Adrenal gland (tissue), 9 donors: ENCODE measurements at regions not wholly inside any gene's neighbourhood (a gene's known extent, or its start where the extent isn't known, plus 50 kb on each side); places are given as distances from the start of the nearest gene placed in this dataset.

Experiments used
- DNase-seq, 7 donors: peaks; one replicate each; pipeline ENCODE4 v3.0.0-alpha.2; 2019 to 2020
- H3K27ac ChIP-seq, 5 donors: fragments of 200-600 bp; sonication (generic) in 4 of 5; 1 replicate in 3 of 5; 2 replicates in 2 of 5; pipeline versions ENCODE4 v1.5.1 to v1.8.0; 2016 to 2020; ENCODE audit warnings: mild to moderate bottlenecking in 1 of 5
- H3K27me3 ChIP-seq: fragments of 200-600 bp; 2 replicates; pipeline ENCODE4 v1.8.0; 2021
- H3K36me3 ChIP-seq, 2 donors: fragments of 200-600 bp; replicated peaks in 1 of 2; 1 replicate in 1 of 2; 2 replicates in 1 of 2; pipeline versions ENCODE4 v1.5.1 to v1.8.0; 2018 to 2022
- H3K4me1 ChIP-seq, 2 donors: fragments of 200-600 bp; replicated peaks in 1 of 2; 1 replicate in 1 of 2; 2 replicates in 1 of 2; pipeline versions ENCODE4 v1.5.1 to v1.8.0; 2018 to 2021
- H3K4me3 ChIP-seq, 4 donors: fragments of 200-600 bp; sonication (generic) in 3 of 4; one replicate each; pipeline ENCODE4 v1.5.1; 2016 to 2018
- H3K9me3 ChIP-seq, 3 donors: fragments of 200-600 bp; sonication (generic) in 1 of 3; replicated peaks in 1 of 3; 1 replicate in 2 of 3; 2 replicates in 1 of 3; pipeline versions ENCODE4 v1.5.1 to v1.8.0; 2016 to 2021
- CTCF ChIP-seq, 6 experiments: fragments of 450-650 bp in 4 of 6; fragments of 200-600 bp in 2 of 6; sonication (generic) in 1 of 6; IDR thresholded peaks; 1 replicate in 5 of 6; 2 replicates in 1 of 6; pipeline versions ENCODE4 v1.5.1 to v1.8.0; 2016 to 2021; ENCODE audit warnings: antibody characterized with exemption in 6 of 6, mild to moderate bottlenecking in 2 of 6, moderate library complexity in 1 of 6
- POLR2A ChIP-seq, 2 donors: fragments of 450-650 bp; IDR thresholded peaks; one replicate each; pipeline ENCODE4 v1.6.1; 2017; ENCODE audit warnings: antibody characterized with exemption in 2 of 2, mild to moderate bottlenecking in 2 of 2, moderate library complexity in 1 of 2
- WGBS, 4 donors: extraction: QIAGEN DNeasy Blood & Tissue Kit in 2 of 4; methylation state at CpG; one replicate each; pipeline versions ENCODE4 v1.1.5 to v1.1.7; 2013 to 2017; 5-methylcytosine and 5-hydroxymethylcytosine counted together
- intact Hi-C, 2 donors: fragments of 100-400 bp; cut with DNase I; formaldehyde crosslinking; loops; one replicate each; pipeline versions ENCODE4 v1.14.1 to v1.15.0; 2022 to 2023
- donor health status: healthy with polysubstance abuse.
- donor health status: Bipolar disorder and iron deficiency.
- donor health status: DM: yes; HTN: yes; CAD: no.
- donor health status: DM: no; HTN: no; CAD: no.
- donor health status: DM: no; HTN: no; CAD: no.

DNA sequence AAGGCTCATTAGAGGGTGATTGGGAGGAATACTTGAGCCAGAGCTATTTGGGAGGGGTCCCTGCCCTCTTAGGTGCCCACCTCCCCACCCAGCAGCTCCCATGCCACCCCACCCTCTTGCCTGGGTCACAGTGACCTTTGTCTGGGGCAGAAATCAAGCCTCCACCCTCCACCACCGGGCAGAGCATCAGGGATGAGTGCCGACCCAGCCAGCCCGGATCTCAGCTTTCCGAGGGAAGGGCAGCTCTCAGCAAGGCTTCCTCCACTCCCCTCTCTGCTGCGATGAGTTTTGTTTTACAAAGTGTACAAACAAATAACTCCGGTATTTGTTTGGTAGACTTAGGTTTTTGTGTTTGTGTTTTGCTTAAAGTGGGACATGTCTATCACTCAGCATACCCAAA is 136.7 kb upstream of the CST7 start:
- no peaks in the 10 kb centered on the region for H3K36me3 ChIP-seq
- TF ChIP-seq POLR2A (IDR thresholded peaks at IDR 0.05) (no peak), CTCF (IDR thresholded peaks at IDR 0.05) (no peak)
- H3K4me3 ChIP-seq = no peak overlapping the region
- H3K27ac ChIP-seq = no peak overlapping the region
- no peaks in the 10 kb centered on the region for H3K27me3 ChIP-seq
- H3K9me3 ChIP-seq = no peaks in the 10 kb centered on the region
- DNase-seq = no peak
- 60 to 75% (median 67%) methylated on average over 6 of the region's 6 CpGs for WGBS, 4 donors
- intact Hi-C loops = no loop called here
- H3K4me1 ChIP-seq = no peaks in the 10 kb centered on the region

GRCh38 chr20:24813080-24813479 is 136.0 kb upstream of the CST7 start:
- WGBS, 4 donors = 81 to 93% (median 86%) methylated on average over 35 of the region's 35 CpGs
- Histone ChIP-seq H3K4me1 (no peaks in the 10 kb centered on the region), H3K4me3 (no peak overlapping the region), H3K36me3 (no peaks in the 10 kb centered on the region), H3K9me3 (no peaks in the 10 kb centered on the region), H3K27ac (no peak overlapping the region), H3K27me3 (no peaks in the 10 kb centered on the region)
- no peak for DNase-seq
- TF ChIP-seq CTCF (IDR thresholded peaks at IDR 0.05) = no peak
- TF ChIP-seq POLR2A (IDR thresholded peaks at IDR 0.05) = no peak
- intact Hi-C loops = no loop called here

DNA sequence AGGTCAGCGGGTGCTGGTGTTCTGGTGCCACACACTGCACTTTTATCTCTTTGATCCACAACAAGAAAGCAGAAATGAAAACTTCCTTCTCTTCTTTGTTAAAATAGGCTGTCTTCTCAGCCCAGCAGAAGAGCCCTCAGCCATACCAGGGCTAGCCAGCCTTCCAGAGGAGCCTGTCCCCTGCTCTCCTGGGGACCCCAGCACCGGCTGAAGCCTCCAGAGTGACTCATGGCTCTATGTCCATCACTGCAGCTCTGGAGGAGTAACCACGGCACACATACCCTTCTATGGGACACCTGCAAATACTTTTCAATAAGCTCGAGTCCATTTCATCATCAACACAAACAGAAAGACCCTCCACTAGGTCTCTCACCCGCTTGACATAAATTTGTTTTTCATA is 135.6 kb upstream of the CST7 start:
- Histone ChIP-seq H3K36me3 (no peaks in the 10 kb centered on the region), H3K4me3 (no peak overlapping the region), H3K27ac (no peak overlapping the region), H3K27me3 (no peaks in the 10 kb centered on the region), H3K9me3 (no peaks in the 10 kb centered on the region), H3K4me1 (no peaks in the 10 kb centered on the region)
- no peak for TF ChIP-seq CTCF (IDR thresholded peaks at IDR 0.05)
- TF ChIP-seq POLR2A (IDR thresholded peaks at IDR 0.05) = no peak
- DNase-seq = no peak
- WGBS, 4 donors = 64 to 77% (median 71%) methylated on average over 5 of the region's 5 CpGs
- intact Hi-C loops = no loop called here

DNA sequence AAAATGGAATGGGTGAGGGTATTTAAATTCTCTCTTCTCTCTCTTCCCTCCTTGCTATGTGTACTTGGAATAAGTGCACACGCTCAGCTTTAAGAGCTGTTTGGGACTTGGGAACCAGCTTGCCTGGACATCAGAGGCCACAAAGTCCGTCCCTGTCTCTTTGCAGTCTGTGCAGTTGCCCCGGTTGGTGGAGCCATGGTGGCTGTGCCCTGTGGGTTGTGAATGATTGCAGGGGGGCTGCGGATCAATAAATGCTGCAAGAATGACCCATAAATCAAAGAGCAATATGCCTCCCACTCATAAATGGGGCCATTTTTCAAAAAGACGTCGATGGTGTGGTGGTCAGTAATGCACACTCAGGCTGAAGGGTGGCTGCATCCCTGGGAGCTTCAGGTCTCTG is 135.1 kb upstream of the CST7 start:
- intact Hi-C loops = no loop called here
- no peak overlapping the region for H3K4me3 ChIP-seq
- H3K36me3 ChIP-seq = no peaks in the 10 kb centered on the region
- 75 to 84% (median 84%) methylated on average over 6 of the region's 6 CpGs for WGBS, 4 donors
- DNase-seq = no peak
- H3K27ac ChIP-seq = no peak overlapping the region
- TF ChIP-seq CTCF (IDR thresholded peaks at IDR 0.05) (no peak), POLR2A (IDR thresholded peaks at IDR 0.05) (no peak)
- no peaks in the 10 kb centered on the region for H3K27me3 ChIP-seq
- H3K9me3 ChIP-seq = no peaks in the 10 kb centered on the region
- no peaks in the 10 kb centered on the region for H3K4me1 ChIP-seq
